ENCODE measurements at regions not wholly inside any gene's neighbourhood (a gene's known extent, or its start where the extent isn't known, plus 50 kb on each side); places are given as distances from the start of the nearest gene placed in this dataset.
"Not testable (repeated sequence)": the region's sequence is repeated elsewhere in the genome, so short reads cannot be mapped to it uniquely, and the experiment has no call there.

DNA sequence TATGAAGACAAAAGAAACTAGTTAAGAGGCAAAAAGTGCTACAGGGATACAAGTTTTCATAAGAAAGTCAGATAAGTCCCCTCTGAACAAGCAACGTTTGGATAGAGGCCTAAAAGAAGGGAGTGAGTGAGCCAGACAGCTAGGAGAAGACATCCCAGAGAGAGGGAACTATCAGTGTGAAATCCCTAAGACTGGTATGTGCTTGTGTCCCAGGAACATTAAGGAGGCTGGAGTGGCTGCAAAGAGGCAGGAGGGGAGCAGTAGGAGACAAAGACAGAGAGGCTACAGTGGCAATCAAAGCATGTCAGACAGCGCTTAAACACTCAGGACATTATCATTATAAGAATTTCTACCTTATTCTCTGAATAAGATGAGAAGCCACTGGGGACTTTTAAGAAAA lies 139.1 kb upstream of the STK32A start:
- TF ChIP-seq, protein P1, sequence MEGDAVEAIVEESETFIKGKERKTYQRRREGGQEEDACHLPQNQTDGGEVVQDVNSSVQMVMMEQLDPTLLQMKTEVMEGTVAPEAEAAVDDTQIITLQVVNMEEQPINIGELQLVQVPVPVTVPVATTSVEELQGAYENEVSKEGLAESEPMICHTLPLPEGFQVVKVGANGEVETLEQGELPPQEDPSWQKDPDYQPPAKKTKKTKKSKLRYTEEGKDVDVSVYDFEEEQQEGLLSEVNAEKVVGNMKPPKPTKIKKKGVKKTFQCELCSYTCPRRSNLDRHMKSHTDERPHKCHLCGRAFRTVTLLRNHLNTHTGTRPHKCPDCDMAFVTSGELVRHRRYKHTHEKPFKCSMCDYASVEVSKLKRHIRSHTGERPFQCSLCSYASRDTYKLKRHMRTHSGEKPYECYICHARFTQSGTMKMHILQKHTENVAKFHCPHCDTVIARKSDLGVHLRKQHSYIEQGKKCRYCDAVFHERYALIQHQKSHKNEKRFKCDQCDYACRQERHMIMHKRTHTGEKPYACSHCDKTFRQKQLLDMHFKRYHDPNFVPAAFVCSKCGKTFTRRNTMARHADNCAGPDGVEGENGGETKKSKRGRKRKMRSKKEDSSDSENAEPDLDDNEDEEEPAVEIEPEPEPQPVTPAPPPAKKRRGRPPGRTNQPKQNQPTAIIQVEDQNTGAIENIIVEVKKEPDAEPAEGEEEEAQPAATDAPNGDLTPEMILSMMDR (IDR thresholded peaks at IDR 0.05) = no peak
- DNase-seq (ENCODE audit: low spot score) = no peak
- ATAC-seq (ENCODE audit: low FRiP score) = no peak

DNA sequence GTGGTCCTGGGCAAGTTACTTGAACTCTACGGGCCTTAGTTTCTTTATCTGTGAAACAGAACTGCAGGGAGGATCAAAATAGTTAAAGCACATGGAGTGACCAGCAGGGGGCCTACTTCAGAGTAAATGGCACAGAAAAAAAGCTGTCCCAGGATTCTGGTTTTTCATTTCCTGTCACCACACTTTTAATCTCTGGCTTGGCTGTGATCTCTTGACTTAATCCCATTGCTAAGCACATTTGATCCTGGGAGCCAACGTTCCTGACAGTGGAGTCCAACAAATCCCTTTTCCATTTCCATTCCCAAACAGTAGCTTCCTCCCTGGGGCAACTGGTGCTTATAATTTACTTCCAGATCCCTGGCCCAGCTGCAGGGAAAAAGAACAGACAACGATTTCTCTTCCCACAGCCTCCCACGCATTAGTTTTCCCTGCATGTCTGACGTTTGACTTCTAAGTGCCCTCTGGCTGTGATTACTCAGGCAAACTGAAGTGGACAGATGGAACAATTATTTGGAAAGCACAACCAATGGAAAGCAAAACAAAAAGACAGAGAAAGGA lies 136.5 kb upstream of the STK32A start:
- ATAC-seq (ENCODE audit: low FRiP score) (no peak), DNase-seq (ENCODE audit: low spot score) (no peak)
- TF ChIP-seq, protein P1 (IDR thresholded peaks at IDR 0.05) = no peak

DNA sequence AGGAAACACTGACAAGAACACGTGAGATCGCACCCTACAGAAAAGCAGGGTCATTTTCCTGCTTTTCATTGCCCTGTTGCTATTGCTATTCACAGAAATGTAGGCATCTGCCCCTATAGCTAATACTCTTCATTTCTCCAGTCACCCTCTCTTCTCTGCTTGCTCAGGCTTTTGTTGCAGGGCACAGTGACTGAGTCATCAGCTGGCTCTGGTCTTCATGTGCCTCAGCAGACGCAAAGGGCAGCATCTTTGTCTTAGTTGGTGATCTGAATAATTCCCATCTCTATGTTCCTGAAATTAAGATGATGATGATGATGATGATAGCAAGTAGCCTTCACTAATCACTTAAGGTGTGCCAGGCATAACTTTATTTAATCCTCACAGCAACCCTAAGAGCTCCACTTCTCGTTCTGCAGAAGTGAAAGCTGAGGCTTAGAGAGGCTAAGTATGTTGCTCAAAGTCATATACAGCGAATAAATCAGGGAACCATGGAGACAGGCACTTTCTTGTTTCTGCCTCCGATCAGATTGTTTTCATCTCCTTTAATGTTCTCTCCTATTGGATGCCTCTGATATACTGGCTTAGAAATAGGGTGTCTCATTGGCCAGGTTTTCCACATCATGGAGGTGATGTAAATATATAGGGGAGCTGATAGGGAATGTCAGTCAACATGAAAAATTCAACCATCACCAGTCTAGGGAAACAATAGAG lies 133.0 kb upstream of the STK32A start:
- ATAC-seq (ENCODE audit: low FRiP score) (no peak), DNase-seq (ENCODE audit: low spot score) (no peak)
- TF ChIP-seq, protein P1 (IDR thresholded peaks at IDR 0.05) = no peak

DNA sequence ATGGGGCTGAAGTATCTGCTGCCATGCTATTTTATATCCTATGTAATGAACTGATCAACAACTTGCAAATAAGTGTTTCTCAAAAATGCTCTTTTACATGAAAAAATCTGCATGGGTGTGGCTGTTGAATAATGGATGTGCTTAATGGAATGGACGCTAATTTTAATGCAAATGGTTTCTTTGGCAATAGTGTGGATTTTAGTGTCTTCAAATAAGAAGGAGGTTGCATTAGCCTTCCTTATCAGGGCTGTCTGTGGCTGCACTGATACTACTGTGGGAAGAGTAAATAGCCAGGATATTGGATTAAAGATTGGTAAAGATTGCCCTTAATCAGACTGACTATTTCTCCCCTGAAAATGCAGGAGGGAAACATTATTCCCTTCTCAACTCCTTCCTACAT lies 121.9 kb upstream of the STK32A start:
- TF ChIP-seq, protein P1 (IDR thresholded peaks at IDR 0.05) = no peak
- DNase-seq (ENCODE audit: low spot score) (no peak), ATAC-seq (ENCODE audit: low FRiP score) (no peak)

DNA sequence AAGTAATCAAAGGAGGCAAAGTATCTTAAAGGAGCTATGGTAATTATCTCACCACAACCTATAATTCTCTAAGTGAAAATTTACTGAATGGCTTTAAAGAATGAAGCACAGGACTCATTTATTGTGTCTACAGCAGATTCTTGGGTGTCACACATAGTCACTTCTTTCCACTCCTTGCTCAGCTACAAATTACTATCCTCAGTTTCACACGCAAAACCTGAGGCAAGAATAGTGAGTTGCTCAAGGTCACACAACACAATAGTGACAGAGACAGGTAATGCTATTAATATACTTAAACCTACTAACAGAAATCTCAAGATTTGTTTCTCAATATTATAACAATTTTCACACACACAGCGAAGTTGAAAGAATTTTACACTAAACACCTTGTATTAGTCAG lies 120.9 kb upstream of the STK32A start:
- TF ChIP-seq, protein P1 (IDR thresholded peaks at IDR 0.05) = no peak
- no peak for ATAC-seq (ENCODE audit: low FRiP score)
- no peak for DNase-seq (ENCODE audit: low spot score)

DNA sequence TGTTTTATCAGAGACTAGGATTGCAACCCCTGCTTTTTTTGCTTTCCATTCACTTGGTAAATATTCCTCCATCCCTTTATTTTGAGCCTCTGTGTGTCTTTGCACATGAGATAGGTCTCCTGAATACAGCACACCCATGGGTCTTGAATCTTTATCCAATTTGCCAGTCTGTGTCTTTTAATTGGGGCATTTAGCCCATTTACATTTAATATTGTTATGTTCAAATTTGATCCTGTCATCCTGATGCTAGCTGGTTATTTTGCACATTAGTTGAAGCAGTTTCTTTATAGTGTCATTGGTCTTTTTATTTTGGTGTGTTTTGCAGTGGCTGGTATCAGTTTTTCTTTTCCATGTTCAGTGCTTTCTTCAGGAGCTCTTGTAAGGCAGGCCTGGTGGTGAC lies 95.1 kb upstream of the STK32A start:
- ATAC-seq (ENCODE audit: low FRiP score); DNase-seq (ENCODE audit: low spot score): not testable (repeated sequence)

DNA sequence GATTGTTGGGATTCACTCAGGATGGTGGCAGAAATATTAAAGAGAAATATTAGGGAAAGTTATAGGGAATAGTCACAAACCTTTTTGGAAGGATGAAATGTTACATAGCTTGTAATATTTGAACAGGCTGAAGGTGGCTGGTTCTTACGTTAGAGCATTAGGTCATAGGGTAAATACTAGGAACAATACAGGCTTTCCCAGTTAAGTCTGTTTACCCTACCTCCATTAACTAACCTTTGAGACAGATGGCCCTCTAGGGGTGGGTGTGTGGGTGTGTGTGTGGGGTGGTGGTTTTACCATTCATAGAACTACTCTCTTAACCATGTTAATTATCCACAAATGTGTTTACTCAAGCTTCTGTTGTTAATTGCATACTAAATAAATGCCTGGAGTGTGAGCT lies 94.3 kb upstream of the STK32A start:
- TF ChIP-seq, protein P1 (IDR thresholded peaks at IDR 0.05) = no peak
- DNase-seq (ENCODE audit: low spot score) = no peak
- ATAC-seq (ENCODE audit: low FRiP score) = no peak

DNA sequence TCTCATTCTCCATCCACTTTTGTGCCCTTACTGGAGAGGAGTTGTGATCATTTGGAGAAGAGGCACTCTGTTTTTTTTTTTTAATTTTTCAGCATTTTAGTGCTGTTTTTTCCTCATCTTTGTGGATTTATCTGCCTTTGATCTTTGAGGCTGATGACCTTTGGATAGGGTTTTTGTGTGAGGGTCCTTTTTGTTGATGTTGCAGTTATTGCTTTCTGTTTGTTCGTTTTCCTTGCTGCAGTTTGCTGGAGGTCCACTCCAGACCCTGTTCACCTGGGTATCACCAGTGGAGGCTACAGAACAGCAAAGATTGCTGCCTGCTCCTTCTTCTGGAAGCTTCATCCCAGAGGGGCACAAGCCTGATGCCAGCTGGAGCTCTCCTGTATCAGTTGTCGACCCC lies 93.2 kb upstream of the STK32A start:
- not testable (repeated sequence) for DNase-seq (ENCODE audit: low spot score); ATAC-seq (ENCODE audit: low FRiP score)
